HG02981 (cell line): ENCODE measurements at regions not wholly inside any gene's neighbourhood (a gene's known extent, or its start where the extent isn't known, plus 50 kb on each side); places are given as distances from the start of the nearest gene placed in this dataset.

Source experiments
- ATAC-seq: cut with Tn5 transposase; IDR thresholded peaks from one replicate; pipeline ENCODE4 v1.9.1; 2021; ENCODE audit warnings: mild to moderate bottlenecking, moderate library complexity; ENCODE audit not compliant: unreplicated experiment

DNA sequence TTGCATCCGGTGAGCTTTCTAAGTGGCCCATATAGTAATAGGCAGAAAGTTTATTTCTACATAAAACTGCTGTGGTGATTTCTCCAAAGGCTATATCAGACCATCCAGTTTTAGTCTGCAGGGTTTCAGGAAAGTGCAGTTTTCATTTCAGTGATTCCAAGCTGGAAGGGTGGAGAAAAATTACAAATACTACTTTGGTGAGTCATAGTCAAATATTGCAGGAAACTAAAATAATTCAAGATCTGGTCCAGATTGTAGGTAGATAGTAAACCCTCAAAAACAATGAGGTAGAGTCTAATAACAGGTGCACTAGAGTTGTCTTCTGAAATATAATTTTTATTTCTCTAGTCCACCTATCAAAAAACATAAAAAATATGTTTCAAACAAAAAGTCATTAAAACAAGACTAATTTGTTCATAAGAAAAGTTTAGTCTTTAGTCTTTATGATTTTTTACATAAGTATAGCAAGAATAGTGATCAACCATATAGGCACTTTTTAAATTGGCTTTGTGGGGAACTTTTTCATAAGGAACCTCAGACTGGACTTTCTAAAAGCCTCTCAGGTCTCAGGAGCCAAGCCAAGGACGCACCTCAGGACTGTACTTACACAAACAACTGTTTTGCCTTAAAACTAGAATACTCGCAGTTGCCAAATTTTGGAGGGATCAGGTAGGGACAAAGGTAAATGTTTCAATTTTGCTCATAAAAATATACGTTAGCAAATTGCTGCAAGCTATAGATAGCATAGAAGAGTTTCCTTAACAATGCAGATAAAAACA is 101.8 kb upstream of the TLR3 start:
- ATAC-seq = no peak

DNA sequence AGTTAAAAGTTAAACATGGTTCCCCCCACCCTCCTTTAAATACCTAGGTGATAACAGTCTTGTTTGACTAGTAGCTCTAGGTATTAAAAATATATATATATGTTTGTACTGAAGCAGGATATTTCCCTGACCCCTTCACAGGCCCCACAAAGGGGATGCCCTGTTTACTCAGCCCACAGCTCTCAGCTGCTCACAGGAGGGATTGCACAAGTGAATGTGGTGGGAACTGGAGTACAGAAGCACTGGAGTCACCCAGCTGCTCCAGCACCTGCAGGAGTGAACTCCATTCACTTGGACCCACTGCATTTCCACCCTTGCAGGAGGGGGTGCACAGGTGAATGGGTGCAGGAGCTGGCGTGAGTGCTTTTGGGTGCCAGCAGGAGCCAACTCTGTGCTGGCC is 99.3 kb upstream of the TLR3 start:
- no peak for ATAC-seq

GRCh38 chr4:185987961-185988627 is 80.9 kb upstream of the TLR3 start:
- ATAC-seq = no peak

GRCh38 chr4:185991770-185992169 is 77.2 kb upstream of the TLR3 start:
- ATAC-seq = no peak

DNA sequence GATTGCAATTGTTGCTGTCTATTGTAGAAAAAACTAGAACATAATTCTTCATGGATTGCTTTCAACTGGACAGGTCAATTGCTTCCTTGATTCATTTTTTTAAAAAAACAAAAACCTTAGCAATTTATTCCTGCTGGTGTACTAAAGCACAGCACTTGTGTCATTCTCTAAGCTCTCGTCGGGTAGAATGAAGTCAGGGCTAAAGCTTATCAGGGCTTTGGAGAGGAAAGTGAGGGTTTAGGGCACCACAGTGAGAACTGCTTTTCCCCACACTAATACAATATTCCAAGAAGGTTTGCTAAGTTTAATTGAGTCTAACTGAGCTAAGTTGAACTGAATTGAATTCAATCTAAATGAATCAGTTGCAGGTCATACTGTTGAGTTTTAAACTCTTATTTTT is 76.4 kb upstream of the TLR3 start:
- no peak for ATAC-seq

DNA sequence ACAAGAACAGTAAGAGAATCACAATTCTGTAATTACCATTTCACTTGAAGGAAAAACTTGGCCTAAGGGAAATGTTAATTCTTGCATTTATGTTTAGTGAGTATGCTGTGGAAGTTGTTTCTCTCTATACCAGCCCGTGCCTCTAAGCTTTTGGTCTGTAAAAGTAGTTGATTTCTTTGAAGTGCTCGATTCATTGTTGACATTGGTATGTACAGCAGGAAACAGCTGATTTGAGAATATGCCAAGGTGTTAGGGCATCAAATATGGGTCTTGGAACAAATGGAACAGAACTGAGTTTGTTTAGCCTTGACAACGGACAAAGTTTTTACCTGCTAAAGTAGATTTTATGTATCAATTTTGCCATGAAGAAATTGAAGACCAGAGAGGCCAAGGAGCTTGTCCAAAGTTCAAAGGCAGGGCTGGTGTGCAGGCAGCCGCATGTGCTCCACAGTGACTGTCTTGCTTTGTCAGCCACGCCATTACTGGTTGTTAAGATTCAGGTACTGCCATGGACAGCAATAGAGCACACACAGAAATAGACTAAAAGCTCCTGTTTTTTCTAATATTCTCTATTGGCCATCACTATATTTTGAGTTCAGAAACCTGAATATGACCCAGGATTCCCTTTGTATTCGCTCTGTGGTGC is 75.5 kb upstream of the TLR3 start:
- no peak for ATAC-seq

DNA sequence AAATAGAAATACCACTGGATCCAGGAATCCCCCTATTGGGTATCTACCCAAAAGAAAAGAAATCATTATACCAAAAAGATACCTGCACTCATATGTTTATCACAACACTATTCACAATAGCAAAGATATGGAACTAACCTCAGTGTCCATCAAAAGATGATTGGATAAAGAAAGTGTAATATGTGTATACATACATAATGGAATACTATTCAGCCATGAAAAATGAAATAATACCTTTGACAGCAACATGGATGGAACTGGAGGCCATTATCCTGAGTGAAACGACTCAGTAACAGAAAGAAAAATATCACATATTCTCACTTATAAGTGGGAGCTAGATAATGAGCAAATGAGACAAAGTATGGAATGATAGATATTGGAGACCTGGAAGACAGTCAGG is 74.2 kb upstream of the TLR3 start:
- no peak for ATAC-seq

GRCh38 chr4:185995665-185996064 is 73.3 kb upstream of the TLR3 start:
- ATAC-seq = no peak

- no peak for ATAC-seq
These were observed 71.7 kb upstream of the TLR3 start for GRCh38 chr4:185997296-185997695.

DNA sequence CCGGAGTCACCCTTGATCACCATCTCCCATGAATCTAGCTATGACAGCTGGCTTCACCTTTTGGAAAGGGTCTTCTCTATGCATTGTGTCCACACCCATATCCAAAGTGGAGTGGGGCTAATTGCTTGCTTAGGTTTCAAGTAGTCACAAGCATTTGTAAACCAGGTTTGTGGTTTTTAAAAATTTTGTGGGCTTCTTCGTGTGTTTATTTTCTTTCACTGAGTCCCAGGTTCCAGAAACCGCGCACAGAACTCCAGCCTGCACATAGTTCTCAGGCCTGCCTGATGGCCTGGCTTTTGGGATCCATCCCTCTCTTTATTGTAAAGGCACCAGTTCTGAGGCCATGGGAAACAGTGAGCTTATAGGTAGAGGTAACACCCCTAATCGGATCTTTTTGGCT is 70.2 kb upstream of the TLR3 start:
- no peak for ATAC-seq

GRCh38 chr4:185999207-185999606 is 69.7 kb upstream of the TLR3 start:
- no peak for ATAC-seq

GRCh38 chr4:186002853-186003252 is 66.1 kb upstream of the TLR3 start:
- ATAC-seq = no peak

- no peak for ATAC-seq
These were observed 65.2 kb upstream of the TLR3 start for GRCh38 chr4:186003746-186004145.

DNA sequence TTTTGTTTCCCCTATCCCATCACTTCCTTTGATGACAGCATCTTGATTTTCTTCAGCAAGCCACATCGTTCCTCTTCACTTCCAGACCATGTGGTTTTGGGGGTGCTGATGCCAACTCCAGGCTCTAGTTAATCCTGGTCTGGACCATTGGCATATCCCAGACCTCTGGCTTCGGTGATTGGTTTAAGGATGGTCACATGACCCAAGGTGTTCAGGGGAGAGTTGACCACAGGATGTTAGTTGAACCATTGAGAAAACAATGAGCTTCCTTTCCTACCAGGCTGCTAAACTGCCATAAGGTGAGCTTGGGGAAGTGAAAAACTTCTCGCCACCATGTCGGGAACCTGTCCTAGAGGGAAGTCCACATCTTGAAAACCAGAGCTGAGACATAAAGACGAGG is 60.9 kb upstream of the TLR3 start:
- ATAC-seq = no peak

- no peak for ATAC-seq
These were observed 59.0 kb upstream of the TLR3 start for GRCh38 chr4:186009976-186010375.

- ATAC-seq = no peak
These were observed 58.1 kb upstream of the TLR3 start for GRCh38 chr4:186010821-186011220.

GRCh38 chr4:186012071-186012470 is 56.9 kb upstream of the TLR3 start:
- ATAC-seq = no peak

DNA sequence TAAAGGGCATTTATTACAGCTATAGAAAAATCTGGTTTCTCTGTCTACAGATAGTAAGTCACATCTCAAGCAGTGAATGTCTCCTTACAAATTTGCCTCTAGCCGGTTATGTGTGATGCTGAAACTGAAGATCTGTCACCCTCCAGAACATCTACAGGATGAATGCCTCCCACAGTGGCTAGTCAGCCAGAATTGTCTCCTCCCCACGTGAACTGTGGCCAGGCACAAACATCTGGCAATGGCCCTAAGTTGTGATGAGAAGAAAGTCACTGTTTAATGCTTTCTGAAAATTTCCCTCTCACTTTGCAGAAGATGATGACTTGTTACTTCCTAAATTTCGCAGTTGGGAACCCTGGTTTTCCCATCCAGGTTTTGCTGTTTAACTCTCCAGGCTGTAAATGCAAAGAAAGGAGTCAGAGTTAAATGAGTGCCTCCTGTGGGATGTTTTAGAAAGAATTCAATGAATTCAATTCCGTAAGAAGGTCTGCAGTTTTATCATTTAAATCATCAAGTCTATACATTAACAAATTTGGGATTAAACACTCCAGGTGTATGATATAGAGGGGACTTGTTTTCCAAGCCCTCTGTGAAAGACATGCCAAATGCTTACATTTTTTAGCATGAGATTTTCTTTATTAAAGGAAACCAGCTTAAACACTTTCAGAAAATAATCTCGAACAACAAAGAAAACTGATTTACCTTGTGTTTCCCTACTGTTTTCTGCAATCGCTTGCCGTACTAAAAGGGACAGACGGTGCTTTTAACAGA is 55.4 kb upstream of the TLR3 start:
- no peak for ATAC-seq

DNA sequence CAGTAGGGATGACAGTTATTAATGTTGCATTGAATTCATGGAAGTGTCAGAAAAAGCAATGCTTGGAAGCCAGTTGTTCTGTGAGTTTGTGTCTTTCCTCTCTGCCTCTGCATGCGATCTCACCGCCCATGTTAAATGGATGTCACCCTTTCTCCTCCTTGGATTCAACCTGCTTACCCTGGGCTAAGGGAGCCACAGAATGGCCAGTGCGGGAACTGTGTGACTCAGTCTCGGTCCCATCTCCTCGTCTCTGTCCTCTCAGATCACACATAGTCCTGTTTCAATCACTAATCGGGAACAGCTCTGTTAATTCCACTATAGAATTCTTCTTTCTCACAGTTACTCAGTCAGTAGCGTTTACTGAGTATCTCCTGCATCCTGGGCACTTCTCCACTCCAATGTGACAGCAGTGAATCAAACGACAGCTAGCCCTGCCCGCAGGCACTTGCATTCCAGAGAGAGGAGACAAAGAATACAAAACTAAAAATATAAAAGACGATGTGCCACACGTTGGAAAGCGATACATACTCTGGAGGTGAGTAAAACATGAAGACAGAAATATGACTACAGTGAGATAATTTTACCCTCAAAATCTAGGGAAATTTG is 53.6 kb upstream of the TLR3 start:
- no peak for ATAC-seq

GRCh38 chr4:186016796-186017195 is 52.2 kb upstream of the TLR3 start:
- ATAC-seq = no peak

- no peak for ATAC-seq
These were observed 51.2 kb upstream of the TLR3 start for GRCh38 chr4:186017801-186018200.
